Neural crest cell (in vitro differentiated cells): ENCODE measurements at regions not wholly inside any gene's neighbourhood (a gene's known extent, or its start where the extent isn't known, plus 50 kb on each side); places are given as distances from the start of the nearest gene placed in this dataset.

Source experiments
- DNase-seq: peaks from one replicate; pipeline ENCODE4 v3.0.0; 2021; ENCODE audit warnings: low read depth, mixed read lengths, low spot score
- H3K27ac Mint-ChIP-seq: one replicate; pipeline ENCODE4 v1.8.0; 2021; ENCODE audit warnings: mild to moderate bottlenecking, mixed read lengths; ENCODE audit not compliant: unreplicated experiment
- H3K27me3 Mint-ChIP-seq: 2 replicates; pipeline ENCODE4 v1.8.0; 2021; ENCODE audit warnings: low read depth, mild to moderate bottlenecking, mixed read lengths
- H3K36me3 Mint-ChIP-seq: 2 replicates; pipeline ENCODE4 v1.8.0; 2021; ENCODE audit warnings: low read depth, mild to moderate bottlenecking, mixed read lengths
- H3K4me1 Mint-ChIP-seq: 2 replicates; pipeline ENCODE4 v1.8.0; 2021; ENCODE audit warnings: mixed read lengths
- H3K4me3 Mint-ChIP-seq: one replicate; pipeline ENCODE4 v1.8.0; 2021; ENCODE audit warnings: mild to moderate bottlenecking, mixed read lengths
- H3K9me3 Mint-ChIP-seq: 2 replicates; pipeline ENCODE4 v1.8.0; 2021; ENCODE audit warnings: mixed read lengths
- CTCF ChIP-seq: fragments of 200-600 bp; sonication (generic); conservative IDR thresholded peaks from 2 replicates; pipeline ENCODE4 v1.5.0; 2021; ENCODE audit warnings: antibody characterized with exemption, mild to moderate bottlenecking

- Mint-ChIP-seq H3K36me3 (no peaks in the 10 kb centered on the region), H3K27me3 (no peaks in the 10 kb centered on the region), H3K27ac (no peak overlapping the region), H3K4me1 (peaks cover 51% of the 10 kb centered on the region), H3K9me3 (peaks cover 3% of the 10 kb centered on the region), H3K4me3 (no peak overlapping the region)
- no peak for DNase-seq
- no peak for TF ChIP-seq CTCF
Observed at GRCh38 chrX:138938003-138938402, 226.5 kb upstream of the FGF13 start.

- no peak overlapping the region for H3K27ac Mint-ChIP-seq
- H3K4me1 Mint-ChIP-seq, result peaks cover 43% of the 10 kb centered on the region
- TF ChIP-seq CTCF, result no peak
- DNase-seq, result no peak
- H3K27me3 Mint-ChIP-seq, result no peaks in the 10 kb centered on the region
- H3K36me3 Mint-ChIP-seq, result peaks cover 6% of the 10 kb centered on the region
- H3K4me3 Mint-ChIP-seq, result no peak overlapping the region
- peaks cover 5% of the 10 kb centered on the region for H3K9me3 Mint-ChIP-seq
Observed at GRCh38 chrX:138931212-138931611, 219.7 kb upstream of the FGF13 start.

- no peak overlapping the region for H3K27ac Mint-ChIP-seq
- H3K9me3 Mint-ChIP-seq, result peaks cover 5% of the 10 kb centered on the region
- H3K36me3 Mint-ChIP-seq, result peaks cover 8% of the 10 kb centered on the region
Observed at GRCh38 chrX:138930583-138930945, 219.0 kb upstream of the FGF13 start.

GRCh38 chrX:138929926-138930582 lies 218.5 kb upstream of the FGF13 start:
- TF ChIP-seq CTCF, result no peak
- peaks cover 5% of the 10 kb centered on the region for H3K9me3 Mint-ChIP-seq
- no peak overlapping the region for H3K4me3 Mint-ChIP-seq
- H3K4me1 Mint-ChIP-seq, result peaks cover 31% of the 10 kb centered on the region
- H3K27ac Mint-ChIP-seq, result no peak overlapping the region
- H3K27me3 Mint-ChIP-seq, result no peaks in the 10 kb centered on the region
- H3K36me3 Mint-ChIP-seq, result peaks cover 8% of the 10 kb centered on the region
- no peak for DNase-seq

More at GRCh38 chrX:138930583-138930945, 219.0 kb upstream of the FGF13 start:
- Mint-ChIP-seq H3K27me3 (no peaks in the 10 kb centered on the region), H3K4me3 (no peak overlapping the region), H3K4me1 (peaks cover 36% of the 10 kb centered on the region)
- DNase-seq, result no peak
- TF ChIP-seq CTCF, result no peak

GRCh38 chrX:138928737-138929459 lies 217.4 kb upstream of the FGF13 start:
- no peaks in the 10 kb centered on the region for H3K27me3 Mint-ChIP-seq
- peaks cover 24% of the 10 kb centered on the region for H3K4me1 Mint-ChIP-seq
- H3K36me3 Mint-ChIP-seq, result peaks cover 8% of the 10 kb centered on the region
- H3K27ac Mint-ChIP-seq, result no peak overlapping the region
- H3K9me3 Mint-ChIP-seq, result peaks cover 5% of the 10 kb centered on the region
- TF ChIP-seq CTCF, result no peak
- no peak overlapping the region for H3K4me3 Mint-ChIP-seq
- DNase-seq, result no peak
